HUDEP-2 (cell line): ENCODE measurements at regions not wholly inside any gene's neighbourhood (a gene's known extent, or its start where the extent isn't known, plus 50 kb on each side); places are given as distances from the start of the nearest gene placed in this dataset.

Experiments used
- DNase-seq, 76 experiments: peaks; one replicate each; lab custom pipeline; 2025; ENCODE audit not compliant: unreplicated experiment in 76 of 76; lab: John Stamatoyannopoulos, UW

DNA sequence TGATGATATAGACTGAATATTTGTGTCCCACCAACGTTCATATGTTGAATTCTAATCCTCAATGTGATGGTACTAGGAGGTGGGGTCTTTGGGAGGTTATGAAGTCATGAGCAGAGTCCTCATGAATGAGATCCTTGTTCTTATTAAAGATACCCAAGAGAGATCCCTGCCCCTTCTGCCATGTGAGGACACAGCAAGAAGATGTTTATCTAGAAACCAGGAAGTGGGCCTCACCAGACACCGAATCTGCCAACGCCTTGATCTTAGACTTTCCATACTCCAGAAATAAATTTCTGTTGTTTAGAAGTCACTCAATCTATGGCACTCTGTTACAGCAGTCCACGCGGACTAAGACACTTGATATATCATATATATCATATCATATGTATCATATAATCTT is 67.7 kb upstream of the GCM1 start:
- DNase-seq: peak in 2 of 76 experiments; percentile 12 to 25

- no peak for DNase-seq
Observed at GRCh38 chr6:53214172-53214571, 65.5 kb upstream of the GCM1 start.

- no peak for DNase-seq
Observed at GRCh38 chr6:53210811-53211210, 62.2 kb upstream of the GCM1 start.

DNA sequence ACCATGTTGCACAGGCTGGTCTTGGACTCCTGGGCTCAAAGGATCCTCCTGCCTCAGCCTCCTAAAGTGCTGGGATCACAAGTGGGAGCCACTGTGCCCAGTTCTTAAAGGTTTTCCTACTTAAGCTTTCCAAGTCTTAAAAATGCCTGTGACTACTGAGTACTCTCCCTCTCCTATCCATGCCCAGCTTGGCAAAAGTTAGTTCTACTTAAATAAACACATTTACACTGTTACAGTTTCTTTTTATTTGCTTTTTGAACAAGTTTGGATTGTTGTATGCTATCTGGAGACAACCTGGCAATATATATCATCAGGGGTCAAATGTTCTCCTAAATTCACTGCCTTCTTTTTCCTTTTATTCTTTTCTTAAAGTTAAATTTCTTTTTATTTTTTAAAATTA is 61.0 kb upstream of the GCM1 start:
- no peak for DNase-seq

- no peak for DNase-seq
Observed at GRCh38 chr6:53205778-53206177, 57.1 kb upstream of the GCM1 start.

DNA sequence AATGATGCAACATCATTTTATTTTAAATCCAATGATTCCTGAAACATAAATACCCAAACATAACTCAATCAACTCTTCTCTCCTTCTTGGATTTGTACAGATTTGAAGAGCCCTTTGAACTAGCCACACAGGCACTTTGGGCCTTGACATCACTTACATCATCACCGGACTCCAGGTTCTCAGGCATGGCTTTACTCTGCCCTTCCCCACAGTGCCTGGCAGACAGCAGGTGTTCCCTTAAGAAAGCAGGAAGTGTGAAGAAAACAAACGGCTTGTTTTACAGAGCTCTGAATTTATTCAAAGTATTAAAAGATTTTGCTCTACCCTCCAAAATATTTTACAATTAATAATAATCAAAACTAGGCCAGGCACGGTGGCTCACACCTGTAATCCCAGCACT is 54.8 kb upstream of the GCM1 start:
- DNase-seq: no peak

DNA sequence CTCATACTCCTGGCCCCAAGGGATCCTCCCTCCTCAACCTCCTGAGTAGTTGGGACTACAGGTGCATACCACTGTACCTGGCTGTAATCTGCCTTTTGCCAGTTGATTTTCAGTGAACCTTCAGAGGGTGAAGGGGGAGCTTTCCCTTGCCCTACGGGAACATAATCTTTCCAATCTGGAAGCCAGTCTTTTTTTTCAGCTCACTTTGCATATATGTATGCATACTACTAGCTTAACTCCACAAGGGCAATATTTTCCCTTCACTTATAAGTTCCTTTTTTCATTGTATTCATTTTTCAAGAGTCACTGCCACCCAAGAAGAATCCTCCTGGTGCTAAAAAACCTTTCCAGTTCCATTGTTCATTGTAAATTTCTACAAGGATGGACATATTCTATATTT is 53.4 kb upstream of the GCM1 start:
- no peak for DNase-seq

GRCh38 chr6:53201270-53201669 is 52.6 kb upstream of the GCM1 start:
- no peak for DNase-seq

DNA sequence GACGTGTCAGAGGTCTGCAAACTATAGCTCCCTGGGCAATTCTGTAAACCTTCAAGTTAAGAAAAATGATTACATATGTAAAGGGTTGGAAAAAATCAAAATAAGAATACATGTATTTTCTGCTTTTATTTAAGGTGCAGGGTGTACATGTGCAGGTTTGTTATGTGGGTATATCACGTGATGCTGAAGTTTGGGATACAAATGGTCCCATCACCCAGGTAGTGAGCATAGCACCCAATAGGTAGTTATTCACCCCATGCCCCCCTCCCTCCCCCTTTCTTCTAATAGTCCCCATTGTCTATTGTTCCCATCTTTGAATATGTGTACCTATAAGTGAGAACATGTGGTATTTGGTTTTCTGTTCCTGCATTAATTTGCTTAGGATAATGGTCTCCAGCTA is 51.1 kb upstream of the GCM1 start:
- no peak for DNase-seq

GRCh38 chr6:53199156-53199555 is 50.5 kb upstream of the GCM1 start:
- no peak for DNase-seq
